DMS79 (cell line): ENCODE measurements at regions not wholly inside any gene's neighbourhood (a gene's known extent, or its start where the extent isn't known, plus 50 kb on each side); places are given as distances from the start of the nearest gene placed in this dataset.
A peak's percentile ranks its signal among the peaks of the same experiment; 100 is the strongest.
"Not testable (repeated sequence)": the region's sequence is repeated elsewhere in the genome, so short reads cannot be mapped to it uniquely, and the experiment has no call there.

Experiments
- DNase-seq: peaks from one replicate; lab custom pipeline; 2025; lab: John Stamatoyannopoulos, UW

DNA sequence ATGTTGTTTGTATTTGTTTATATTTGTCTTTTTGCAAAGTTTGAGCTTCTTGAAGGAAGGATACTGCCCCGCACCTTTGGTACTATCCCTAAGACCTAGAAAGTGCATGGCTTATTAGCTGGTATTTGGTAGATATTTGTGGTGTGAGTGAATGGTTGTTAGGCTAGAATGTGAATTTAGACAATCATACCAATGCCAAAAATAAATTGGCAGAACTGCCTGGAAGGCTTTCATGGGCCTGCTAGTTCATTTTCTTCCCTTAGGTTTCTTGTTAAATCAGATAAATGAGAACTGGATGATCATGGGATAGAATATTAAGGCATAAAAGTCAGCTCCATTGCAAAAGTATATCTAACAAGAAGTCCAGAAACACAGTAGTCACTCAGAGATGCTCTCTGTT, 147.5 kb upstream of the TSLP start:
- no peak for DNase-seq

DNA sequence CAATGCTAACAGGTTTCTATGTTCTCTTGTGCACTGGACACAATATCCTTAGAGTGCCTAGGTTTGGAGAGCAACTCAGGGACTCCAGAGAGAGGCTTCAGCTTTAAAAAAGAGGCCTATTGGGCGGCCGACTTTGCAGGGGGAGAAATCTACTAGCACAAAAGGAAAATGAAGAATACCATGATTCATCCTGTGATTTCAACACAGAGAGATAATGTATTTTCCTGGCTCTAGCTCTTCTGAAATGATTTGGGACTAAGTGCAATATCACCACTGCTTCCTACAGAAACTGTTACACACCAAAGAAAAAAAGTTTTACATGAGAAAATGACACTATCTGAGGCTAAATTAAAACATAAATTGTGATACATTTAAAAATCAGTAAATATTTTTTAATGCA, 146.1 kb upstream of the TSLP start:
- DNase-seq: no peak

DNA sequence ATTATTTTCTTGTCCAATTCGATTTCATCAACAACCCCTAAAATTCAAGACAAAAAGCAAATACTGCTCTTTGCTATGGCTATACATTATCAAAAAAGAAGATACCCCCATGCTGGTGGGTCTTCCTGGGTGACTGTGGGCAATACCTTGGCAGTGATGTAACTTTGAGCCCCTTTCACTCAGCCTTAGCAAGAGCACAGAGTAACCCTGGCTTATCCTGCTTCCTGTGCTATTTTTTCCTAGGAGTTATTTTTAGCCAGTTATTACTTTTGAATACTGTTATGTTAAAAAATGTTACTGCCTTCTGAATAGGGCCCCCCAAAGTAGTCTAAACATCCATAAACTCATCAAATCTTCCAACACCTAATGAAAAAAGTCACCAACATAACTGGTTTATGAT, 145.6 kb upstream of the TSLP start:
- no peak for DNase-seq

DNA sequence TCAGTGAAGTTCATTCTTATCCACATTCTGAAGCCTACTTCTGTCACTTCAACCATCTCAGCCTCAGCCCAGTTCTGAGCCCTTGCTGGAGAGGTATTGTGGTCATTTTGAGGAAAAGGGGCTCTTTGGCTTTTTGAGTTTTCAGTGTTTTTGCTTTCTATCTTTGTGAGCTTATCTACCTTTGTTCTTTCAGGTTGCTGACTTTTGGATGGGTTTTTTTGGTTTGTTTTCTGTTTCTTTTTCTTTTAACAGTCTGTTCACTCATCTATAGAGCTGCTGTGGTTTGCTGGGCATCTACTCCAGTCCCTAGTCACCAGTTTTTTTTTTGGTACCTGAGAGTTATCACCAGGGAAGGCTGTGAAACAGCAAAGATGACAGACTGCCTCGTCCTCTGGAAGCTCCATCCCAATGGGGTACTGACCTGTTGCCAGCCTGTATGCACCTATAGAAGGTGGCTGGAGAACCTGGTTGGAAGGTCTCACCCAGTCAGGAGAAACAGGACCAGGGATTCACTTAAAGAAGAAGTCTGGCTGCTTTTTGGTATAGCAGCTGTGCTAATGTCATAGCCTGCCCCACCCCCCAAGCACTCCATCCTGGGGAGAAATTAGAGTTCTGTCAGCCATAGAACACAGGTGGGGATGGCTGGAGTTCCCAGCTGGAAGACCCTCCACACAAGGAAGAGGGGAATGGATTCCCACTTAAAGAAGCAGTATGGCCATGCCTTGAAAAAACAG, 138.6 kb upstream of the TSLP start:
- no peak for DNase-seq

DNA sequence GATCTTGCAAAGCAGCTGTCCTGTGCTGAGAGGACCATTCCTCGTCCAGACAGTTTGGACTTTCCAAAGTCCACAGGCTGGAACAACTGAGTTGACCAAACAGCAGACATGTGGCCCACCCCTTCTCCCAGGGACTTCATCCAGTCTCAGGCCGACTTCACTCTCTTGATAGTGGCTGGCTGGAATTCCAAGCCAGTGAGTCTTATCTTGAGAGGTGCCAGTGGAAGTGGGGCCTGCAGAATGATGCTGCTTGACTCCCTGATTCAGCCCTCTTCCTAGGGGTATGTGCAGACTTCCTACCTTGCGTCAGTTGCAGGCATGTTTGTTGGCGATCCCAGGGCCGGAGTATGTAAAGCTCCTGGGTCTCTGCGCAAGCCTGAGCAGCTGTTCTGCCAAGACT, 131.4 kb upstream of the TSLP start:
- no peak for DNase-seq

DNA sequence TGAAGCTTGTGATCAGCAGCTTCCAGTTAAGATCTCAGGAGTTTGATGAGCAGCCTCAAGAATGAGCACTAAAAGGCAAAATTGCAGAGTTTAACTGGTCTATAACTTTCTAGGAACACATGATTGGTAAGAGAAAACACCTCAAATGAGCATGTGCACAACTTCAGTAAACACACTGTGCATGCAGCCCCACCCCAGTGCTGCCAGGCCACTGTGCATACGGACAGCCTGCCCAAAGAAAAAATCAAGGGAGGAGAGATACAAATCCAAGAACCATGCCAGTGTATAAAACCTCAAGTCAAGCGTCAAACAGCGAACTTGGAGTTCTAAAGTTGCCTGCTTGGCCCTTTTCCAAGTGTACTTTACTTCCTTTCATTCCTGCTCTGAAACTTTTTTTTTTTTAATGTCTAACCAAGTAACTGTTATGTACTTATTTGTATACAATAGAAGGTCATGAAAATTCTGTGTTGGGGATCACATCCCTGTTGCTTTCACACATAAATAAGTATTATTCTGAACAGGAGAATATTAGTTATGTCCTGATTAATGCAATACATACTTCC, 125.6 kb upstream of the TSLP start:
- DNase-seq: no peak

DNA sequence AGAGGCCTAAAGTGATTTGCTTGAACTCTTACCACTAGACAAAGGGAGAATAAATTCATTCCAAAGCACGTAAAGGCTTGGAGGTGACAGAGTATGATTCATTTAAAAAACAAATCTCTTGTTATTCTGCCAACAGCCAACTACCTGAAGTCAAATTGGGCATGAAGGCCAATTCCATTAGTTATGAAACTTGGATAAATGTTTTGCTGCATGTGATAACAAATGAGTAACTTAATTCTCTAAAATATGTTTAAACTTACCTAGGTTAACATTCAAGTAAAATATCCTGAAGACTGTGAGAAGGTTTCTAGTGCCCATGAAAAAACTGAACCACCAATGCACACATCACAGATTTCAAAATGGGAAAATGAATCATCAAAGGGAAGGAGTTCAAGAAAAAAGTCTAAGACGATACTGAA, 120.1 kb upstream of the TSLP start:
- DNase-seq: no peak

DNA sequence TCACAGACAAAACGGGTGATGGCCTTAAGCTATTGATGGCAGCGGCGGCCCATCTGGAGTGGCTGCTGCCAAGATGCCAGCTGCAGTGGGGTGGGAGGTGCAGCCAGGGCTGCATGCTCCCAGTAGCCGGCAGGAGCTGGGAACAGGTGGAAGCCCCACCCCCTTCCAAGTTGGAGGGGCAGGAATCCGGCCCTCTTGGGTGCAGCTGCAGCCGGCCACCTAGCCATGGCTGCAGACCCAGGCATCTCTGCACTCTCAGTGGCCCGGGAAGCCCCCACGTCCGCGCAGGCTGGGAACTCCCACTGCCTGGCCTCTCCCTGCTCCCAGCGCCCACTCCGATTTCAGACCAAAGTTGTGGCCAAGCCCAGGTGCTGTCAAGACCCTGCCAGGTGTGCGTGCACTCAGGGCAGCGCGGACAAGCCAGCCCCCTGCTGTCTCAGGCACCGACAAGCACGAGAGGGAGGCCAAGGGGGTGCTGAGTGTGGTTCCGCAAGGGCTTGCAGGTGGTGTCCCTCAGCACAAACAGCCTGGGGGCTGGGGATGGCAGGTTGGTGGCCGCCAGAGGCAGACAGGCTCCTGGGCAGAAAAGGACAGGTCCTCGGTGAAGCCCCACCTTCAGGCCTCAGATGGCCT, 115.1 kb upstream of the TSLP start:
- DNase-seq: peak; percentile 38

DNA sequence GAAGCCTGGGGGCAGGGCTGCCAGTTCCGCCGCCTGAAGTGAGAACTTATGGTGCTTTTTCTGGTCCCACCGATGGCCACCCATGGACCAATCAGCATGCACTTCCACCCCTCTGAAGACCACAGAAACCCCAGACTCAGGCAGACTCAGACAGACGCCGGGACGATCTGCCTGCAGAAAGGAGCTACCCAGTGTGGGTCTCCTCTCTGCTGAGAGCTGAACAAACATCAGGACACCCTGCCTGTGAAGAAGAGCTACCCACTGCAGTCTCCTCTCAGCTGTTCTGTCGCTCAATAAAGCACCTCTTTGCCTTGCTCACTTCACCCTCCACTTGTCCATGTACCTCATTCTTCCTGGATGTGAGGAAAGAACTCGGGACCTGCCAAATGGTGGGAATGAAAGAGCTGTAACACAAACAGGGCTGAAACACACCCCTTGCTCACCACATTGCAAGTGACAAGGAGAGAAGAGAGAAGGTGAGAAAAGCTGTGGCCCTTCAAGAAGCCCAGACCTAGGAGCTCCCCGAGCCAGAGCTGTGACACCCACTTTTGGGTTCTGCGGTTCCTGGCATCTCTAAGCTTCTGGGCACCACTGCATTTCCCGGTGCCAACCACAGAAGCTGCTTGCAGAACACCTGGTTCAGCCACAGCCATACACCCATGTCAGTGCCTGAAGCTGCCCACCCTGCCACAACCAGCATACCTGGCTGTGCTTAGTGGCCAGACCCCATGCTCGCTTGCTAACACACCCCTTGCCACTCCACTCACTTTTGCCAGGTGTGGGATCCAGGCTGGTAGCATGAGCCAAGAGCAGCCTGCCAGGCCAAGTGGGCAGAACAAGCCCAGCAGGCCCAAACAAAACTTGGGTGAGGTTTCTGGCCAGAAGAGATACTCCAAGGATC, 114.3 kb upstream of the TSLP start:
- DNase-seq: peak; percentile 1

DNA sequence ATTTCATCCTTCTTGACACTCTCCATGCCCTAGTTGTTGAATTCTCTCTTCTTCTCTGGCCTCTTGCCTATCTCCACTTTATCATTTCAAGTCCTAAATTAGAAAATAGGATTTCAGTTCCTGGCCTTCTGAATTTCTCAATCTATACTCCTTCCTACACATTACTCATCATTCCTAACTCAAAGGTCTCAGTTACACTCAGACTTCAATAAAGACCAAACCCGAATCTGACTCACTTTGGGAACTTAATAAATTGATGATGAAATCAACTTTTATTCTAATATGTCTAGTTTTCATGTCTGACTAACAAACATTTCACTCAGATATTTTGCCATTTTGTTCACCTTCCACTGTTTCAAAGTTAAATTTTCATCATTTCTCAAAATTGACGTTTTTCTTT, 113.6 kb upstream of the TSLP start:
- no peak for DNase-seq

DNA sequence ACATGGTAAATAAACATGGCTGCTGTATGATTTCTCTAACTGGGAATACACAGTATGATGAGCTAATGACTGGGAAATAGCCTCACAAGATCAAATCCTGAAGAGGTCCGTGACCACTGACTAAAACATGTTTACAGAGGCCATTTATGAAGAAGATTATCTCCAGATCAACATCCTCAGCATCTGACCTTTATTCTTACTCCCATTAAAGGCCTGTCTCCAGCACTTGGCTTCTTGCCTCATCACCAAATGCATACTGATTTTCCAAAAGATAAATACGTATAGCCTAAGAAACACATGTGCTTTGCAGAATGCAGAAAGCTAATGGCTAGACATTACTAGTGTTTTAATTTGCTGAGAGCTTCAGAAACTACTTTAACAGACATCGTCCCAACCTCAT, 108.0 kb upstream of the TSLP start:
- no peak for DNase-seq

DNA sequence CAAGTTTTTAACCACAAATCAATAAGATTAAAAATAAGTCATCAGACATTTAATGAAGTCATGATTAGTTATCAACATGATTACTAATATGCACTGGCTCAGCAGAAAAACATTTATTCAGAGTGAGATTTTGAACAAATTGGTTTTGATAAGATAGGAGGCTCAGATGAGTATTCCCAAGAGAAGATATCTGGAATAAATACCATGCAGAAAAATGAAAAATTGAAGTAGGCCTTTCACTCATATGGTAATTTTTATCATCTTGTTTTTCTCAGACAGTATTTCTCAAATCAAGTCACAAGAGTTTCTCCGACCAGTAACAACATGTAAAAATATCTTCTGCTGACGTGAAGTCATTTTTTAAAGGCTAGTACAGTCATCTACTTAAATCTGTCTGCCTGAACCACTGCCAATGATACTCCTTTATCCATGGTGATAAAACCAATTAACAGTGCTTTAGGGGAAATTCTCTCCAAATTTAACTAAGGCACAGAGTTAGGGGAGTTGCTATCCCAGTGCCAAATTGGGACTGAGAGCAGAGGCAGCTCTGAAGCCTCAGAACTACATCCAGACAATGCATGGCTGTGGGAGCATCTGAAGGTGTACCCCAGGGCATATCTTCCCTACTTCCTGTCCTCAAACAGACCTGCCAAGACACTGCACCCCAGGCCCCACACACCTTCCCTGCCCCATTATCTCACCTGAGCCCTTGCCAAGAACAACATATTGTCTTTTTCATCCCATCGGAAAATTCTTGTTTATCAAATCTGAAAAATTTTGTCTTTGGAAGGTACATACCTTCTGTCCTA, 105.5 kb upstream of the TSLP start:
- DNase-seq: no peak

DNA sequence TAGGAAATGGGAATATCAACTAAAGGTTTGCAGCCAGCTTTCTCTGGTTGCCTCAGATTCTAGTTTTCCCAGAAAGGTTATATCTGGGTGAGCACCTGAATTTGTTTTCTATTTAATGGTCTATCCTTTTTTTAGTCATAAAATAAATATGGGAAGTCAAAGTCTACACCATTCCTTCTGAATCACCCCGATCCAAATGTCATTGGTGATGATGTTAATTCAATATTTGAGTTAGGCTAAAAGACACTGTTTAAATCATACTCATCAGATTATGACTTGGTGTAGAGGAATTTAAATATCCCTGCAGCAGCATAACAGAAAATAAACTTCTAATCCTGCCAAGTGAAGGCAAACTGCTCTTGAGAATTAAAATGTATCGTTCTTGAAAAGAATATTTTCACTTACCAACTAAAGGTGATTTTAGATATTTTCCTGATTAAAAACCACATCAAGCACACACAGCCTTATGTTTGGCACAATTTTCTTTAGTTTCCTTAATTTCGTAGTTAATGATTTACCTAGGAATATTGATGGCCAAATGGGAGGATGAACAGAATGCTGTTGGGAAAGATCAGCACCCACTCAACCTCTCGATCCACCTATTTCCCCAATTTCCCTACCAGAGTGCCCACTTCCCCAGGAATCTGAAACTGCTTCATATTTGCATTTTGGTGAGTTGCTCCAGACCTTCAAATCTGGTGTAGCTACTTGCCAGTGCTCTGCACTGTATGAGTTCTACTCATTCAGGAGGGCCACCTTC, 103.1 kb upstream of the TSLP start:
- no peak for DNase-seq

DNA sequence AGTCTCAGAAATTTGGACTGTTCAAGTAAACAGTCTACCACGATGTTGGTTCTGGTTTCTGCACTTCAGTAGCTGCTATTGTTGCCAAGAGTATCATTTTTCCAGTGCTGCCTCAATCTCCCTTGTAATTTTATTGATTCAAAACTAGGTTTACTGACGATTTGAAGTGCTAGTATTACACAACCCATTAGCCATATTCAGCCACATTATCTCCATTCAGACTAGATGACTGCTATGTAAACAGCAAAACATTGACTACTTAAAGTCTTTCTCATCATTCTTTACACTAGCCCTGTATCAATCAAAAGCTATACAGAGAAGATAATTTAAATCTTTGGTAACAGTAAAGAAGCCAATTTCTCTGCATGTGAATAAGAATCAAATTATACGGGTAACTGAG, 102.0 kb upstream of the TSLP start:
- no peak for DNase-seq

DNA sequence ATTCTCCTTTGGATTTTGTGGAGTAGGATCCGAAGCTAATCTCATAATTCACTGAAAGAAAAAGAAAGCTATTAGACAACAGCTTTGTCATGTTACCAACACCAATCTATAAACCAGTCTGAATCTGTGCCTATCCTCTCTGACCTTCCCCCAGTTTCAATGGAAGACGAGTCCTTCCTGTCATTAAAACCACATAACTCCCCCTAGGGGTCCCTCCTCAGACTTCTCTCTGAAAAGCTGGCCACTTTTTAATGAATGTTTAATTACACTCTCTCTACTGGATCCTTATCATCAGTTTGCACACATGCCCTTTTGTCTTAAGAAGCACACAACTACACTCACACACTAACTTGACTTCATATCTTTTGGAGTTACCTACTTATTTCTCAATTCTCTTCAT, 98.0 kb upstream of the TSLP start:
- no peak for DNase-seq

DNA sequence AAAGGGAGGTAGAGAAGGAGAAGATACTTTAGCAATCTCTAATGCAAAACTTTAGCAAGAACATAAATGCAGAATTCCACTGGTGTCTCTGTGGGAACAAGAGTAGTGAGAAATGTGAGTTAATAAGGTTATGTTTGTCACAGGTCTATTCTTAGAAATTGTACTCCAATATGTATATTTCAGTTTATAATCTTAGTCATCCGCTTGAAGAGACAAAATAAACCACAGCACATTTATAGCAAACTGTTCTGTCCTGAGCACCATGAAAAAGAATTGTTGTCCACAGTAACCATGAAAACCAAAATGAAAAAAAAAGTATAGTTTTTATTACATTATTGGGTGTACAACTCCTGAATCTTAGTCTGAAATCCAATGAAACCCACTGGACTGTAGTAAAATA, 93.6 kb upstream of the TSLP start:
- DNase-seq: no peak

DNA sequence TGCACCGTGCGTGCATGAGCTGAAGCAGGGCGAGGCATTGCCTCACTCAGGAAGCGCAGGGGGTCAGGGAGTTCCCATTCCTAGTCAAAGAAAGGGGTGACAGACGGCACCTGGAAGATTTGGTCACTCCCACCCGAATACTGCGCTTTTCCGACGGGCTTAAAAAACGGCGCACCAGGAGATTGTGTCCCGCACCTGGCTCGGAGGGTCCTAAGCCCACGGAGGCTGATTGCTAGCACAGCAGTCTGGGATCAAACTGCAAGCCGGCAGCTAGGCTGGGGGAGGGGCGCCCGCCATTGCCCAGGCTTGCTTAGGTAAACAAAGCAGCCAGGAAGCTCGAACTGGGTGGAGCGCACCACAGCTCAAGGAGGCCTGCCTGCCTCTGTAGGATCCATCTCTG, 85.6 kb upstream of the TSLP start:
- not testable (repeated sequence) for DNase-seq

DNA sequence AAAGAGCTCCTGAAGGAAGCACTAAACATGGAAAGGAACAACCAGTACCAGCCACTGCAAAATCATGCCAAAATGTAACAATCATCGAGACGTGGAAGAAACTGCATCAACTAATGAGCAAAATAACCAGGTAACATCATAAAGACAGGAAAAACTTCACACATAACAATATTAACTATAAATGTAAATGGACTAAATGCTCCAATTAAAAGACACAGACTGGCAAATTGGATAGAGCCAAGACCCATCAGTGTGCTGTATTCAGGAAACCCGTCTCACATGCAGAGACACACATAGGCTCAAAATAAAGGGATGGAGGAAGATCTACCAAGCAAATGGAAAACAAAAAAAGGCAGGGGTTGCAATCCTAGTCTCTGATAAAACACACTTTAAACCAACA, 83.9 kb upstream of the TSLP start:
- DNase-seq: not testable (repeated sequence)

DNA sequence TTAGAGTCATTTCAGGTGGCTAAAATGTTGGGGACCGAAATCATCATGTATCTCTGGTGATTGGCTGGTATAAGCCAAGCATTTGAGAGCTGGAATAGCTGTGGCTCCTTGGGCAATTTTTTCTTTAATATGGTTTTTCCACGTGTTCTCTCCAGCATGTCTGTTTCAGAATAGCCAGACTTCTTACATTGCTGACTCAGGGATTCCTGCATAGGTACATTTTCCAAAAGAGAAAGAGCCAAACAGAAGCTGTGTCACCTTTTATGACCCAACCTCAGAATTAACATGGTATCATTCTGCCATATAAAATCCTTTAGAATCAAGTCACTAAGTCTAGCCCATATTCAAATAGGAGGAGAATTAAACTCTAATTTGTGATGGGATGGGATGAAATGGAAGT, 74.8 kb upstream of the TSLP start:
- no peak for DNase-seq

DNA sequence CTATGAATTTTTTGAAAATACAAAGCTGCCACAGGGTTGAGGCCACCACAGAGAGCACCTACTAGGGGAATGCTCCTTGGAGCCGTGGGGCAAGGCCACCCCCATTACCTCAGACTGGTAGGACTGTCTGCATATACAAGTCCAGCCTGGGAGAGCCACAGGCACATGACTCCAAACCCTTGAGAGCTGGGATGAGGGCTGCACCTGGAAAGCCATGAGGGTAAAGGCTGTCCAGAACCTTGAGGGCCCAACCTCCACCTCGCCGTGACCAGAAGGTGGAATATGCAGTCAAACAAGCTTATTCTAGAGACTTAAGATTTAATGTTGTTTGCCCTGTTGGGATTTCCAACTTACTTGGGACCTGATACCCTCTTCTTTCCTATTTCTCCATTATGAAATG, 69.5 kb upstream of the TSLP start:
- no peak for DNase-seq

DNA sequence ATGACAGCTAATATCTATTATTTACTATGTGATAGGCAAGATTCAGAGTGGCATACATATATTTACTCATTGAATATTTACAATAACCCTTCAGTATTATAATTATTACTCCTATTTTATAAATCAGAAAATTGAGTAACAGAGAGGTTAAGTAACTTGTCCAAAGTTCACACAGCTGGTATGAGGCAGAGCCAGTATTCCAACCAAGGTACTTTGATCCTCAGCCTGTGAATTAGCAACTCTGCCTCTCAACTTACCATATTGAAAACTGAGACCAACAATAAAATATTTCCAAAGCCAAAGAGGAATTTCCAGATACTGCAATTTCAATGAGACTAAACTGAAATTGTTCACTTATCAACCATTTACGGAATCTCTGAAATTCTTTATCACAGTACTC, 67.9 kb upstream of the TSLP start:
- DNase-seq: no peak
